GM21515 (cell line): ENCODE measurements at regions not wholly inside any gene's neighbourhood (a gene's known extent, or its start where the extent isn't known, plus 50 kb on each side); places are given as distances from the start of the nearest gene placed in this dataset.
"Not testable (repeated sequence)": the region's sequence is repeated elsewhere in the genome, so short reads cannot be mapped to it uniquely, and the experiment has no call there.

Experiments used
- ATAC-seq: cut with Tn5 transposase; IDR thresholded peaks from one replicate; pipeline ENCODE4 v1.9.1; 2021; ENCODE audit not compliant: unreplicated experiment

- ATAC-seq: no peak
Measured at GRCh38 chr5:96320797-96321196, 112.3 kb downstream of the PCSK1 start.

DNA sequence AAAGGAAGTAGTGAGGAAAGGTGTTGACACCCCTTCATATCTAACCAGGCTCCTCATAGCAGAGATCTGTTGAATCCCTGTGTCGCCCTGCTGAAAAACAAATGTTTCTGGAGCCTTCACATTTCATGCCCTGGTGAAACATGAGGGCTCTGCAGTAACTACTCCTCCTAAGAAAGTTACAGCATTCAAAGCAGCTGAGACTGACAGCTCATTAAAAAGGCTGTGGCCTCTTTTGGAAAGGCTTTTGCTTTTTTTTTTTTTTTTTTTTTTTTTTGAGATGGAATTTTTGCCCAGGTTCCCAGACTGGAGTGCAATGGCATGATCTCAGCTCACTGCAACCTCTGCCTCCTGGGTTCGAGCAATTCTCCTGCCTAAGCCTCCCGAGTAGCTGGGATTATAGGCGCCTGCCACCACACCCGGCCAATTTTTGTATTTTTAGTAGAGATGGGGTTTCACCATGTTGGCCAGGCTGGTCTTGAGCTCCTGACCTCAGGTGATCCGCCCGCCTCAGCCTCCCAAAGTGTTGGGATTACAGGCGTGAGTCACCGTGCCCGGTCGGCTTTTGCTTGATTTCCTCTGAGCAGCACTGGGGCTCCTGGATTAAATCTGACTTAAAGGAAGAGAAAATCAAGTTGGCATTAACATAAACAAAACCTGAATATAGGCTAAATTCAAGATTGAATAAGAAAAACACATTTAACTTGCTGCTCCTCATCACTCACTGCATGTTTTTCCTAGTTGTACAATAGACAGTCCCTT, 112.9 kb downstream of the PCSK1 start:
- not testable (repeated sequence) for ATAC-seq

DNA sequence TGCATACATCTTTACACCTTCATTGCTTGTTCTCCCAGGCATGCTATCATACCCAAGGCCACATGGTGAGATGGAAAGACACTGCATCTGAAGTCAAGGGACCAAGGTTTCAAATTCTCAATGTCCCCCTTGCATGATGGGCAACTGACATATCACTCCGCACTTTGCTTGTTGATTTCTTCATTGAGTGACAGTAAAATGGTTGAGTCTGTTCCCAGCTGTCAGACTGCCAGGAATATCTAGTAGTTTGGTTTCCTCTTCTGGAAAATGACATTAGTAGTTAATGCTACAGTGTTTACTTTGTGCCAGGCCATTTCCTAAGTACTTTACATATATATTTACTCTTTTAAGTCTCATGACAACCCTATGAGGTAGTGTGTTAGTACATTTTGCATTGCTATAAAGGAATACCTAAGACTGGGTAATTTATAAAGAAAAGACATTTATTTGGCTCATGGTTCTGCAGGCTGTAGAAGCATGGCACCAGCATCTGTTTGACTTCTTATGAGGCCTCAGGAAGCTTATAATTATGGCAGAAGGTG, 114.4 kb downstream of the PCSK1 start:
- ATAC-seq: no peak

GRCh38 chr5:96317945-96318344, 115.1 kb downstream of the PCSK1 start:
- ATAC-seq: no peak

GRCh38 chr5:96316487-96316886, 116.6 kb downstream of the PCSK1 start:
- ATAC-seq: no peak

- ATAC-seq: no peak
Measured at GRCh38 chr5:96316017-96316416, 117.0 kb downstream of the PCSK1 start.

GRCh38 chr5:96315431-96315830, 117.6 kb downstream of the PCSK1 start:
- peak; percentile 72 for ATAC-seq

GRCh38 chr5:96312383-96312782, 120.7 kb downstream of the PCSK1 start:
- no peak for ATAC-seq

- ATAC-seq: not testable (repeated sequence)
Measured at GRCh38 chr5:96307047-96307446, 126.0 kb downstream of the PCSK1 start.

GRCh38 chr5:96302174-96302738, 130.8 kb downstream of the PCSK1 start:
- ATAC-seq: no peak

DNA sequence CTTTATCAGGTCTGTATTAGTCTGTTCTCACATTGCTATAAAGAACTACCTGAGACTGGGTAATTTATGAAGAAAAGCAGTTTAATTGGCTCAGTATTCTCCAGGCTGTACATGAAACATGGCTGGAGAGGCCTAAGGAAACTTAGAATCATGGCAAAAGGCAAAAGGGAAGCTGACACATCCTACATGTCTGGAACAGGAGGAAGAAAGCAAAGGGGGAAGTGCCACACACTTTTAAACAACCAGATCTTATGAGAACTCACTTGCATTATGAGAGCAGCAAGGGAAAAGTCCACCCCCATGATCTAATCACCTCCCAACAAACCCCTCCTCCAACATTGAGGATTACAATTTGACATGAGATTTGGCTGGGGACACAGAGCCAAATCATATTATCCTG, 132.1 kb downstream of the PCSK1 start:
- no peak for ATAC-seq

DNA sequence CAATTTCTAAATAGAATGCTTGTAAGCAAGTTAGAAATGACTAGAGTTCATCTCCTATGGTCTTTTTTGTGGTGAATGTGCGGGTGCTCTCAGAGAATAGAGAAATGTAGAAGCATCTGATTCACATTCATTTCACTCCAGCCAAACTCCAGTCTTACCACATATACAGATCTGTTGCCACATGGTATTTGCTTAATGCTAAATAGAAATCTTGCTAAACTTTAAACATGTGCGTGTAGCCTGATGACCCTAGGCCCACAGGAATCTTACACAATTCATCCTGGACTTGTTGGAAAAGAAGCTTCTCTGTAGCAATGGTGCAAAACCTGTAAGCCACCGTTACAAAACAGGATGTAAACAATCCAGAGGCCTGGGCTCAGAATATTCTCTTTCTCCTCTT, 135.2 kb downstream of the PCSK1 start:
- ATAC-seq: no peak

- no peak for ATAC-seq
Measured at GRCh38 chr5:96297290-96297689, 135.8 kb downstream of the PCSK1 start.

- ATAC-seq: no peak
Measured at GRCh38 chr5:96294884-96295202, 138.2 kb downstream of the PCSK1 start.

GRCh38 chr5:96293966-96294883, 138.8 kb downstream of the PCSK1 start:
- ATAC-seq: no peak

- ATAC-seq: no peak
Measured at GRCh38 chr5:96292582-96293247, 140.3 kb downstream of the PCSK1 start.

- ATAC-seq: not testable (repeated sequence)
Measured at GRCh38 chr5:96289287-96289686, 143.8 kb downstream of the PCSK1 start.

- no peak for ATAC-seq
Measured at GRCh38 chr5:96288845-96289185, 144.2 kb downstream of the PCSK1 start.

GRCh38 chr5:96288166-96288844, 144.7 kb downstream of the PCSK1 start:
- ATAC-seq: no peak

GRCh38 chr5:96287136-96287535, 145.9 kb downstream of the PCSK1 start:
- ATAC-seq: no peak

DNA sequence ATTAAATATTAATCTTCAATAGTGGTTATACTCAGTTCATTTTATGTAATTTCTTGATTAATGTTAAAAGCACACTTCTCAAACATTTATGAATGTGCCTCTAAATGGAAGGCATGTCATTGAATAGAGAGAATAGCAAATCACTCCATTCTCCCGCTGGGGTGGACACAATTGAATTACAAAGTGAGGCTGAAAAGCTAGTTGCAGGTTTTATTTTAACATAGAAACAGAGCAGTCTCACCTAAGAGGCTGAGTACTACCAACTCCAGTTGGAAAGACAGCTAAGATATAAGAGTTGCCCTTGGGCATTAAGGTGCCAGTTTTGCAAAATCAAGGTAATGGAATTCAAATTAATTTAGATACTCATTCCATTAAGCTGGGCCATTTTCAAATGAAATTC, 147.2 kb downstream of the PCSK1 start:
- ATAC-seq: no peak
